ENCODE measurements at regions not wholly inside any gene's neighbourhood (a gene's known extent, or its start where the extent isn't known, plus 50 kb on each side); places are given as distances from the start of the nearest gene placed in this dataset.

- H3K9me2 ChIP-seq (replicated peaks; ENCODE audit: insufficient read depth): no peaks in the 10 kb centered on the region
- no peak overlapping the region for H3K4me3 ChIP-seq
- H3K4me1 ChIP-seq (ENCODE audit: insufficient read depth): no peaks in the 10 kb centered on the region
- no peak overlapping the region for H2AFZ ChIP-seq
- H3K79me2 ChIP-seq: no peaks in the 10 kb centered on the region
- H3K4me2 ChIP-seq: no peak overlapping the region
- H3K9me3 ChIP-seq (ENCODE audit: low read depth): no peaks in the 10 kb centered on the region
- TF ChIP-seq EZH2phosphoT487 (IDR thresholded peaks at IDR 0.05; ENCODE audit: low read depth, severe bottlenecking, unreplicated experiment) (no peak), CTCF (IDR thresholded peaks at IDR 0.05; ENCODE audit: poor library complexity) (no peak), EZH2 (IDR thresholded peaks at IDR 0.05; ENCODE audit: borderline replicate concordance) (no peak)
- no peaks in the 10 kb centered on the region for H4K20me1 ChIP-seq (ENCODE audit: insufficient read depth, poor library complexity, severe bottlenecking)
- H3K27me3 ChIP-seq: peaks cover 6% of the 10 kb centered on the region
- no peak overlapping the region for H3K27ac ChIP-seq
- no peak for DNase-seq (ENCODE audit: low spot score)
- WGBS (ENCODE audit: low lambda C conversion rate, missing lambda C conversion rate): 96% methylated on average over 2 of the region's 2 CpGs
- H3K36me3 ChIP-seq (replicated peaks; ENCODE audit: insufficient read depth, low read depth): no peaks in the 10 kb centered on the region
Observed at GRCh38 chr2:176525086-176525485, 255.8 kb downstream of the MTX2 start.

- no peaks in the 10 kb centered on the region for H3K79me2 ChIP-seq
- no peak for TF ChIP-seq EZH2 (IDR thresholded peaks at IDR 0.05; ENCODE audit: borderline replicate concordance)
- no peak for TF ChIP-seq CTCF (IDR thresholded peaks at IDR 0.05; ENCODE audit: poor library complexity)
- TF ChIP-seq EZH2phosphoT487 (IDR thresholded peaks at IDR 0.05; ENCODE audit: low read depth, severe bottlenecking, unreplicated experiment): peak; percentile 96
- no peaks in the 10 kb centered on the region for H3K36me3 ChIP-seq (replicated peaks; ENCODE audit: insufficient read depth, low read depth)
- DNase-seq (ENCODE audit: low spot score): peak; percentile 52
- no peaks in the 10 kb centered on the region for H4K20me1 ChIP-seq (ENCODE audit: insufficient read depth, poor library complexity, severe bottlenecking)
- H3K27ac ChIP-seq: peak overlapping the region; percentile 38
- no peak overlapping the region for H2AFZ ChIP-seq
- H3K27me3 ChIP-seq: peaks cover 6% of the 10 kb centered on the region
- H3K4me1 ChIP-seq (ENCODE audit: insufficient read depth): peaks cover 2% of the 10 kb centered on the region
- no peak overlapping the region for H3K4me3 ChIP-seq
- no peaks in the 10 kb centered on the region for H3K9me3 ChIP-seq (ENCODE audit: low read depth)
- no peaks in the 10 kb centered on the region for H3K9me2 ChIP-seq (replicated peaks; ENCODE audit: insufficient read depth)
- WGBS (ENCODE audit: low lambda C conversion rate, missing lambda C conversion rate): 71% methylated on average over 6 of the region's 6 CpGs
- peak overlapping the region; percentile 27 for H3K4me2 ChIP-seq
Observed at GRCh38 chr2:176526995-176527901, 258.0 kb downstream of the MTX2 start.

- Histone ChIP-seq H4K20me1 (ENCODE audit: insufficient read depth, poor library complexity, severe bottlenecking) (no peaks in the 10 kb centered on the region), H3K4me3 (no peak overlapping the region), H2AFZ (no peak overlapping the region), H3K36me3 (replicated peaks; ENCODE audit: insufficient read depth, low read depth) (no peaks in the 10 kb centered on the region), H3K9me2 (replicated peaks; ENCODE audit: insufficient read depth) (no peaks in the 10 kb centered on the region), H3K27me3 (peaks cover 6% of the 10 kb centered on the region), H3K4me2 (no peak overlapping the region), H3K9me3 (ENCODE audit: low read depth) (no peaks in the 10 kb centered on the region), H3K4me1 (ENCODE audit: insufficient read depth) (peaks cover 5% of the 10 kb centered on the region), H3K79me2 (no peaks in the 10 kb centered on the region), H3K27ac (no peak overlapping the region)
- 77% methylated on average over 4 of the region's 4 CpGs for WGBS (ENCODE audit: low lambda C conversion rate, missing lambda C conversion rate)
- no peak for TF ChIP-seq CTCF (IDR thresholded peaks at IDR 0.05; ENCODE audit: poor library complexity)
- TF ChIP-seq EZH2 (IDR thresholded peaks at IDR 0.05; ENCODE audit: borderline replicate concordance): no peak
- TF ChIP-seq EZH2phosphoT487 (IDR thresholded peaks at IDR 0.05; ENCODE audit: low read depth, severe bottlenecking, unreplicated experiment): no peak
- no peak for DNase-seq (ENCODE audit: low spot score)
Observed at GRCh38 chr2:176531608-176532007, 262.4 kb downstream of the MTX2 start.
